Stimulated activated CD4-positive, alpha-beta T cell treated with anti-CD3 and anti-CD28 coated beads, Interleukin-2, amount 100 ng/mL, for 24 hours (primary cell): ENCODE measurements at regions not wholly inside any gene's neighbourhood (a gene's known extent, or its start where the extent isn't known, plus 50 kb on each side); places are given as distances from the start of the nearest gene placed in this dataset.

ENCODE experiments used
- DNase-seq, 2 donors: peaks; one replicate each; pipeline ENCODE4 v3.0.0-alpha.2; 2020

- no peak for DNase-seq
Measured at GRCh38 chr3:113140876-113141275, 70.5 kb upstream of the BOC start.

DNA sequence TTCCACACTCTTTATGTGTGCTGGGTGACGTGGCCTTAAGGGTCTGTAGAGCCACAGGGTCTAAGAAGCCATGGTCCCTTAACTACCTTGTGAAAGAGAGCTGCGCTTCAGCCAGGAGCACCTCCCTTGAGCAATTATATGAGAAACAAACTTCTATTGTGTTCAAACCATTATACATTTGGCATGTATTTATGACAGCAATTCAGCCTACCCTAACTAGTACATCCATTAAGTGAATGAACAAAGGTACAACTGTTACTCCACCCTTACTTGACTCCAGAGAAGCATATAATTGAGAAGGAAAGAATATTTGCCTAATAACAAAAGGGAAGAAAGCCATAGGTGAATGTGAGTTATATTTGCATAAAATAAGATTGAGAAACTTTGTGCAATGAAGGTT is 69.8 kb upstream of the BOC start:
- no peak for DNase-seq

GRCh38 chr3:113142476-113142875 is 68.9 kb upstream of the BOC start:
- no peak for DNase-seq

DNA sequence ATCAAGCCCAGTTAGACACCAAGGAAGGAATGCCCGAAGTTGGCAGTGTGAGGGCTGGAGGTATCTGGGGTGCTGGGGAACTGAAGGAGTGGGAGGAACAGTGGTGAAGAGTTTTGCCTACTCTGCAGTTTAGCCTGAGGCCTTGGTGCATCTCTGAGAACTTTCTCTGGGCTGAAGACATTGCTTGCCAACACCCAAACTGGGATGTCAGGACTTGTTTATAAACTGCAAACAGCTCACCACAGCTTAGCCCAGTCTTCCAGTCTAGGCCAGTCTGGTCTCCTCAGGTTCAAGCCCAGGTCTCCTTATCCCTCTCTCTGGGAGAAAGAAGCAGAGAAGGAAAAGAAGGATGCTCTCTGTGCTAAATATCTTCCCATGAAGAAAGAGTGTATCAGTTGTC is 68.0 kb upstream of the BOC start:
- DNase-seq: no peak

DNA sequence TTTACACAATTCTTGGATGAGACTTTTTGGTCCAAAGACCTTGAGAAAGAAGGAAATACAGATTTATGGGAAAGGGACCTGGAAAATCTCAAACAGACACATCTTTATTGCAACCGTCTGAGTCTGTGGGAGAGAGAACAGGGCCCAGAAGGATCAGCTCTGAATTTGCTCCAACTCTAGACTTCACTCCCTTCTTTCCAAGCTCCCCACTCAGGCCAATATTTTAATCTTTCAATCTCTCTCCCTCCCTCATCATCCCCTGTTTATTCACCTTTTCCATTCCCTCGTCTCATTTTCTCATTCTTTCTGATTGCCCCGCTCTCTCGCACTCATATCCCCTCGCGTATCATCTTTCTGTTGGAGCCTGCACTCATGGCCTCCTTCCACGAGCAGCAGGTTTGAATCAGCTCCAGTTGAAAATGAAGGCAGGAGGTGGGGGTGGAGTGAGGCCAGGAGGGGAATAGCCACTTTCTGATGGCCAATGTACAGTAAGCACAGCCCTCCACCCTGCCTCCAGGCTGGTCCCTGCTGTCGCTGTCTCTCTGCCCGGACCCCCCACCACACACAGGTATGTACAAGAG is 63.6 kb upstream of the BOC start:
- DNase-seq: no peak

GRCh38 chr3:113148284-113148683 is 63.1 kb upstream of the BOC start:
- DNase-seq: no peak

DNA sequence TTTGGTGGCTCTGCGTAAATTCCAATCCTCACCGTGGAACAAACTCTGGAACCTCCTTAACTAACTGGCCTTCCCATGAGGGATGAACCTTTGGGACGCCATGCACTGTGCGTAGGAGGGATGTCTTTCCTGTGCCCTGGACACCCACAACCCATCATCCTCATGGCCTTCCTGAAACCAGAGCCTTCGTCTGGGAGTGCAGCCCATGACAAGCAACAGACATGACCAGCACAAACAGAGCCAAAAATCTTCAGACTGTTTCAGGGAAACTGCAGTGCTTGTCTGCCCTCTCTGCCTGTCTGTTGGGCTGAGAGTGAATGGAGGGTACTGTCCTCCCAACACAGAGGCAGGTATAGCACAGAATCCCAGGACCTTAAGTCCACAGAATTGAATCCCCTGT is 61.1 kb upstream of the BOC start:
- no peak for DNase-seq

- no peak for DNase-seq
Measured at GRCh38 chr3:113151461-113152031, 59.8 kb upstream of the BOC start.

- DNase-seq: no peak
Measured at GRCh38 chr3:113152849-113153248, 58.5 kb upstream of the BOC start.

- DNase-seq: no peak
Measured at GRCh38 chr3:113153499-113154107, 57.8 kb upstream of the BOC start.

- no peak for DNase-seq
Measured at GRCh38 chr3:113156816-113157333, 54.5 kb upstream of the BOC start.

GRCh38 chr3:113157408-113158030 is 53.8 kb upstream of the BOC start:
- no peak for DNase-seq

DNA sequence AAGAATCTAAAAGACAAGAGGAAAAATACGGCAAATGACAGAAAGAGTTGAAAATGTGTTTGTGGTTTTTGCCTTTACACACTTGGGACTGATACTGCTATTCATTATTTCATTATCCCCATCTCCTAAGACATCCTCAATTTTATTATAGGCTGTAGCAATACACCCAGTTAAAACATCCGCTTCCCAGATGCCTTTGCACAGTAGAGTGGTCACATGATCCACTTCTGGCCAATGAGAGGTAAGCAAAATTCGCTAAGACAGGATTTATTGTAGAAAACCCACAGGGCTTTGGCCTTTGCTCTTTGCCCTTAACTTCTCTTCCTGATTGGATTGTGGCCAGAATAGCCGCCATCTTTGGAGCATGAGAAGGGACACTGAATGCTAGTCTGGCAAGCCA is 53.2 kb upstream of the BOC start:
- DNase-seq: no peak
